ENCODE measurements at regions not wholly inside any gene's neighbourhood (a gene's known extent, or its start where the extent isn't known, plus 50 kb on each side); places are given as distances from the start of the nearest gene placed in this dataset.

DNA sequence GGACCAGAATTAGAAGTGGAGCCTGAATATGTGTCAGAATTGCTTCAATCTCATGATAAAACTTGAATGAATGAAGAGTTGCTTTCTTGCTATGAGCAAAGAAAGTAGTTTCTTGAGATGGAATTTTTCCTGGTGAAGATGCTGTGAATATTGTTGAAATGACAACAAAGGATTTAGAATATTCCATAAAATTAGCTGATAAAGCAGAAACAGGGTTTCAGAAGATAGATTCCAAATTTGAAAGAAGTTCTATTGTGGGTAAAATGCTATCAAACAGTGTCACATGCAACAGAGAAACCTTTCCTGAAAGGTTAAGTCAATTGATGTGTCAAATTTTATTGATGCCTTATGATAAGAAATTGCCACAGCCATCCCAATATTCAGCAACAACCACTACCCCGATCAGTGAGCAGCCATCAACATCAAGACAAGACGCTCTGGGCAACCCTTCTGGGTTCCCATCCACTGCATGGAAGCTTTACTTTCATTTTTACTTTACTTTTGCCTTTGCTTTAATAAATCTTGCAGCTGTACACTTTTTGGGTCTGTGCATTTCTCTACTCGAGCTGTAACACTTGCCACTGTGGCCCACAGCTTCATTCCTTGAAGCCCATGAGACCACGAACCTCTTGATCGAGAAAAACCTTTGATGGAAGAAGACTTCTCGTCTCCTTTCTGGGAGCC is 104.0 kb upstream of the SSTR1 start:
- TF ChIP-seq, protein P1, sequence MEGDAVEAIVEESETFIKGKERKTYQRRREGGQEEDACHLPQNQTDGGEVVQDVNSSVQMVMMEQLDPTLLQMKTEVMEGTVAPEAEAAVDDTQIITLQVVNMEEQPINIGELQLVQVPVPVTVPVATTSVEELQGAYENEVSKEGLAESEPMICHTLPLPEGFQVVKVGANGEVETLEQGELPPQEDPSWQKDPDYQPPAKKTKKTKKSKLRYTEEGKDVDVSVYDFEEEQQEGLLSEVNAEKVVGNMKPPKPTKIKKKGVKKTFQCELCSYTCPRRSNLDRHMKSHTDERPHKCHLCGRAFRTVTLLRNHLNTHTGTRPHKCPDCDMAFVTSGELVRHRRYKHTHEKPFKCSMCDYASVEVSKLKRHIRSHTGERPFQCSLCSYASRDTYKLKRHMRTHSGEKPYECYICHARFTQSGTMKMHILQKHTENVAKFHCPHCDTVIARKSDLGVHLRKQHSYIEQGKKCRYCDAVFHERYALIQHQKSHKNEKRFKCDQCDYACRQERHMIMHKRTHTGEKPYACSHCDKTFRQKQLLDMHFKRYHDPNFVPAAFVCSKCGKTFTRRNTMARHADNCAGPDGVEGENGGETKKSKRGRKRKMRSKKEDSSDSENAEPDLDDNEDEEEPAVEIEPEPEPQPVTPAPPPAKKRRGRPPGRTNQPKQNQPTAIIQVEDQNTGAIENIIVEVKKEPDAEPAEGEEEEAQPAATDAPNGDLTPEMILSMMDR (IDR thresholded peaks at IDR 0.05; ENCODE audit: insufficient read depth, low read length, poor library complexity, severe bottlenecking) = no peak
- TF ChIP-seq EZH2phosphoT487 (conservative IDR thresholded peaks at IDR 0.05; ENCODE audit: low read length) = no peak
